Thyroid gland (tissue), 4 donors: ENCODE measurements at regions not wholly inside any gene's neighbourhood (a gene's known extent, or its start where the extent isn't known, plus 50 kb on each side); places are given as distances from the start of the nearest gene placed in this dataset.

ENCODE experiments used
- DNase-seq, 2 donors: peaks; one replicate each; pipeline ENCODE4 v3.0.0-alpha.2; 2019
- H3K27ac ChIP-seq, 3 donors: fragments of 200-600 bp; sonication (generic); 1 replicate in 2 of 3; 2 replicates in 1 of 3; pipeline ENCODE4 v1.5.1; 2016 to 2019; ENCODE audit warnings: mild to moderate bottlenecking in 1 of 3, moderate library complexity in 1 of 3
- H3K27me3 ChIP-seq: fragments of 200-600 bp; sonication (generic); one replicate; pipeline ENCODE4 v1.5.1; 2019
- H3K36me3 ChIP-seq, 2 donors: fragments of 200-600 bp; sonication (generic); one replicate each; pipeline ENCODE4 v1.5.1; 2016 to 2019
- H3K4me1 ChIP-seq, 2 donors: fragments of 200-600 bp; sonication (generic); one replicate each; pipeline ENCODE4 v1.5.1; 2017 to 2019
- H3K4me3 ChIP-seq, 3 donors: fragments of 200-600 bp; sonication (generic); replicated peaks in 1 of 3; 1 replicate in 2 of 3; 2 replicates in 1 of 3; pipeline ENCODE4 v1.5.1; 2016; ENCODE audit warnings: mild to moderate bottlenecking in 1 of 3
- H3K9me3 ChIP-seq: fragments of 200-600 bp; sonication (generic); one replicate; pipeline ENCODE4 v1.5.1; 2017
- POLR2A ChIP-seq, 2 donors: fragments of 450-650 bp; IDR thresholded peaks; one replicate each; pipeline ENCODE4 v1.6.1; 2017; ENCODE audit warnings: antibody characterized with exemption in 2 of 2, mild to moderate bottlenecking in 2 of 2, moderate library complexity in 1 of 2
- WGBS, 2 donors: methylation state at CpG; one replicate each; pipeline ENCODE4 v1.1.5; 2017; 5-methylcytosine and 5-hydroxymethylcytosine counted together
- intact Hi-C: fragments of 100-400 bp; cut with DNase I; formaldehyde crosslinking; loops from one replicate; pipeline ENCODE4 v1.15.1; 2023
- TF ChIP-seq, protein P1 (sequence below), 6 experiments: fragments of 200-600 bp in 3 of 6; fragments of 450-650 bp in 3 of 6; sonication (generic) in 3 of 6; IDR thresholded peaks; one replicate each; pipeline ENCODE4 v1.5.1; 2016 to 2019; ENCODE audit warnings: antibody characterized with exemption in 6 of 6, mild to moderate bottlenecking in 2 of 6, inconsistent platforms in 1 of 6, moderate library complexity in 1 of 6

- Histone ChIP-seq H3K27ac (no peak overlapping the region), H3K4me3 (no peak overlapping the region), H3K4me1 (no peaks in the 10 kb centered on the region), H3K27me3 (no peaks in the 10 kb centered on the region), H3K9me3 (no peaks in the 10 kb centered on the region), H3K36me3 (no peaks in the 10 kb centered on the region)
- intact Hi-C loops = no loop called here
- WGBS, 2 donors = 58 to 69% methylated on average over 5 of the region's 5 CpGs
- no peak for TF ChIP-seq POLR2A (IDR thresholded peaks at IDR 0.05)
- TF ChIP-seq, protein P1, sequence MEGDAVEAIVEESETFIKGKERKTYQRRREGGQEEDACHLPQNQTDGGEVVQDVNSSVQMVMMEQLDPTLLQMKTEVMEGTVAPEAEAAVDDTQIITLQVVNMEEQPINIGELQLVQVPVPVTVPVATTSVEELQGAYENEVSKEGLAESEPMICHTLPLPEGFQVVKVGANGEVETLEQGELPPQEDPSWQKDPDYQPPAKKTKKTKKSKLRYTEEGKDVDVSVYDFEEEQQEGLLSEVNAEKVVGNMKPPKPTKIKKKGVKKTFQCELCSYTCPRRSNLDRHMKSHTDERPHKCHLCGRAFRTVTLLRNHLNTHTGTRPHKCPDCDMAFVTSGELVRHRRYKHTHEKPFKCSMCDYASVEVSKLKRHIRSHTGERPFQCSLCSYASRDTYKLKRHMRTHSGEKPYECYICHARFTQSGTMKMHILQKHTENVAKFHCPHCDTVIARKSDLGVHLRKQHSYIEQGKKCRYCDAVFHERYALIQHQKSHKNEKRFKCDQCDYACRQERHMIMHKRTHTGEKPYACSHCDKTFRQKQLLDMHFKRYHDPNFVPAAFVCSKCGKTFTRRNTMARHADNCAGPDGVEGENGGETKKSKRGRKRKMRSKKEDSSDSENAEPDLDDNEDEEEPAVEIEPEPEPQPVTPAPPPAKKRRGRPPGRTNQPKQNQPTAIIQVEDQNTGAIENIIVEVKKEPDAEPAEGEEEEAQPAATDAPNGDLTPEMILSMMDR (IDR thresholded peaks at IDR 0.05) = no peak
- DNase-seq = no peak
These were observed 559.3 kb upstream of the ZFP42 start for GRCh38 chr4:187436251-187436650.

- Histone ChIP-seq H3K4me1 (no peaks in the 10 kb centered on the region), H3K9me3 (no peaks in the 10 kb centered on the region), H3K4me3 (no peak overlapping the region), H3K27ac (no peak overlapping the region), H3K36me3 (no peaks in the 10 kb centered on the region), H3K27me3 (no peaks in the 10 kb centered on the region)
- intact Hi-C loops = no loop called here
- no peak for DNase-seq
- TF ChIP-seq, protein P1 (IDR thresholded peaks at IDR 0.05) = no peak
- no peak for TF ChIP-seq POLR2A (IDR thresholded peaks at IDR 0.05)
- WGBS, 2 donors = 77 to 91% methylated on average over 3 of the region's 3 CpGs
These were observed 551.5 kb upstream of the ZFP42 start for GRCh38 chr4:187444061-187444460.

- TF ChIP-seq POLR2A (IDR thresholded peaks at IDR 0.05) = no peak
- TF ChIP-seq, protein P1 (IDR thresholded peaks at IDR 0.05) = no peak
- no peak for DNase-seq
- WGBS, 2 donors = 85 to 86% methylated on average over 3 of the region's 3 CpGs
- intact Hi-C loops = no loop called here
- Histone ChIP-seq H3K9me3 (no peaks in the 10 kb centered on the region), H3K4me1 (no peaks in the 10 kb centered on the region), H3K36me3 (no peaks in the 10 kb centered on the region), H3K27me3 (no peaks in the 10 kb centered on the region), H3K27ac (no peak overlapping the region), H3K4me3 (no peak overlapping the region)
These were observed 545.9 kb upstream of the ZFP42 start for GRCh38 chr4:187449702-187450101.

DNA sequence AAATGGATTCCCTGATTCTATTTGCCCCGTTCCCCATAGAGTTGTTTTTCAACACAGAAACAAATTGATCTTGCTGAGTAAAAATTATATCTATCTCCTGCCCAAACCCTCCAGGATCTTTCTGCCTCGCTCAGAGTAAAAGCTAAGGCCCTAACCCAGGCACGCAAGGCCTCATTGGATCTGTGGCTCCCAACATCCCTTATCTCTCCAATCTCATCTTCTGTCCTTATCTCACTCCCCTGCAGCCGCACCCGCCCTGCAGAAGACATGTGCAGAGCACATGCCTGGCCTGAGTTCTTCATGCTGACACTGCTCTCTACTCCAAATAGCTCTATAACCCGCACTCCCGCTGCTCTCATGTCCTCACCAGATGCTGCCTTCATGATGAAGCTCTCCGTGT, 543.8 kb upstream of the ZFP42 start:
- intact Hi-C loops = no loop called here
- 93 to 95% methylated on average over 8 of the region's 8 CpGs for WGBS, 2 donors
- TF ChIP-seq, protein P1 (IDR thresholded peaks at IDR 0.05) = no peak
- TF ChIP-seq POLR2A (IDR thresholded peaks at IDR 0.05) = no peak

GRCh38 chr4:187460016-187460415, 535.6 kb upstream of the ZFP42 start:
- DNase-seq = no peak
- intact Hi-C loops = no loop called here
- Histone ChIP-seq H3K27ac (no peak overlapping the region), H3K27me3 (no peaks in the 10 kb centered on the region), H3K9me3 (no peaks in the 10 kb centered on the region), H3K4me3 (no peak overlapping the region), H3K36me3 (no peaks in the 10 kb centered on the region), H3K4me1 (no peaks in the 10 kb centered on the region)
- WGBS, 2 donors = 82 to 83% methylated on average over 3 of the region's 3 CpGs
- no peak for TF ChIP-seq POLR2A (IDR thresholded peaks at IDR 0.05)
- TF ChIP-seq, protein P1 (IDR thresholded peaks at IDR 0.05) = no peak

More for the DNA sequence above, 543.8 kb upstream of the ZFP42 start:
- no peak overlapping the region for H3K27ac ChIP-seq
- no peaks in the 10 kb centered on the region for H3K36me3 ChIP-seq
- H3K4me1 ChIP-seq = no peaks in the 10 kb centered on the region
- H3K4me3 ChIP-seq = no peak overlapping the region
- H3K27me3 ChIP-seq = no peaks in the 10 kb centered on the region
- no peak for DNase-seq
- H3K9me3 ChIP-seq = no peaks in the 10 kb centered on the region
